H9 (cell line): ENCODE measurements at regions not wholly inside any gene's neighbourhood (a gene's known extent, or its start where the extent isn't known, plus 50 kb on each side); places are given as distances from the start of the nearest gene placed in this dataset.

Experiments
- DNase-seq: peaks from one replicate; pipeline ENCODE4 v3.0.0-alpha.2; 2017
- H2AFZ ChIP-seq: one replicate; pipeline ENCODE4 v1.6.1; 2013; ENCODE audit warnings: mild to moderate bottlenecking, low read length, control low read depth, moderate library complexity
- H2AK5ac ChIP-seq: 2 replicates; pipeline ENCODE4 v1.6.1; 2013; ENCODE audit warnings: low read length, control low read depth, mixed read lengths; ENCODE audit not compliant: insufficient read length
- H2BK120ac ChIP-seq: one replicate; pipeline ENCODE4 v1.6.1; 2013; ENCODE audit warnings: low read depth, mild to moderate bottlenecking, low read length, control low read depth, inconsistent platforms; ENCODE audit not compliant: poor library complexity, severe bottlenecking
- H2BK12ac ChIP-seq: 2 replicates; pipeline ENCODE4 v1.6.1; 2013; ENCODE audit warnings: low read length, control low read depth, mixed read lengths, low read depth; ENCODE audit not compliant: insufficient read length
- H2BK15ac ChIP-seq: 2 replicates; pipeline ENCODE4 v1.6.1; 2013; ENCODE audit warnings: low read depth, low read length, control low read depth
- H2BK20ac ChIP-seq: one replicate; pipeline ENCODE4 v1.6.1; 2013; ENCODE audit warnings: low read depth, mild to moderate bottlenecking, low read length, control low read depth, inconsistent platforms; ENCODE audit not compliant: poor library complexity, severe bottlenecking
- H2BK5ac ChIP-seq: 2 replicates; pipeline ENCODE4 v1.6.1; 2013; ENCODE audit warnings: low read length, control low read depth, mixed read lengths; ENCODE audit not compliant: insufficient read length
- H3K14ac ChIP-seq: 2 replicates; pipeline ENCODE4 v1.6.1; 2013; ENCODE audit warnings: low read length, control low read depth; ENCODE audit not compliant: insufficient read depth
- H3K18ac ChIP-seq: 2 replicates; pipeline ENCODE4 v1.6.1; 2013; ENCODE audit warnings: low read depth, mild to moderate bottlenecking, mixed read lengths, low read length, control low read depth; ENCODE audit not compliant: insufficient read length
- H3K23ac ChIP-seq: 2 replicates; pipeline ENCODE4 v1.6.1; 2013; ENCODE audit warnings: low read length, control low read depth, mixed read lengths, low read depth; ENCODE audit not compliant: insufficient read length
- H3K23me2 ChIP-seq: 2 replicates; pipeline ENCODE4 v1.6.1; 2013; ENCODE audit warnings: low read depth, mild to moderate bottlenecking, mixed read lengths, low read length, control low read depth; ENCODE audit not compliant: insufficient read length, poor library complexity, severe bottlenecking
- H3K27ac ChIP-seq: 2 replicates; pipeline ENCODE4 v1.5.1; 2013; ENCODE audit warnings: low read length, control low read depth, mixed read lengths, low read depth; ENCODE audit not compliant: insufficient read length
- H3K27me3 ChIP-seq: 2 replicates; pipeline ENCODE4 v1.6.1; 2013; ENCODE audit warnings: low read length, control low read depth, inconsistent platforms; ENCODE audit not compliant: insufficient read depth
- H3K4ac ChIP-seq: 2 replicates; pipeline ENCODE4 v1.6.1; 2013; ENCODE audit warnings: low read depth, mild to moderate bottlenecking, control low read depth, inconsistent platforms, low read length, moderate library complexity
- H3K4me1 ChIP-seq: 2 replicates; pipeline ENCODE4 v1.6.1; 2013; ENCODE audit warnings: low read length, control low read depth, inconsistent platforms; ENCODE audit not compliant: insufficient read depth
- H3K4me2 ChIP-seq: 2 replicates; pipeline ENCODE4 v1.6.1; 2013; ENCODE audit warnings: low read length, control low read depth, mixed read lengths; ENCODE audit not compliant: insufficient read length, insufficient read depth
- H3K56ac ChIP-seq: 2 replicates; pipeline ENCODE4 v1.6.1; 2013; ENCODE audit warnings: low read depth, mild to moderate bottlenecking, mixed read lengths, low read length, control low read depth; ENCODE audit not compliant: insufficient read length
- H3K79me1 ChIP-seq: 2 replicates; pipeline ENCODE4 v1.6.1; 2013; ENCODE audit warnings: low read depth, mild to moderate bottlenecking, moderate library complexity, low read length, control low read depth, inconsistent platforms; ENCODE audit not compliant: insufficient read depth, poor library complexity, severe bottlenecking
- H3K79me2 ChIP-seq: 2 replicates; pipeline ENCODE4 v1.6.1; 2013; ENCODE audit warnings: low read length, control low read depth, inconsistent platforms; ENCODE audit not compliant: insufficient read depth
- H3K9ac ChIP-seq: 2 replicates; pipeline ENCODE4 v1.6.1; 2013; ENCODE audit warnings: low read length, control low read depth, mixed read lengths; ENCODE audit not compliant: insufficient read length; ENCODE audit errors: extremely low read depth
- H3K9me3 ChIP-seq: one replicate; pipeline ENCODE4 v1.6.1; 2013; ENCODE audit warnings: low read depth, low read length, inconsistent platforms; ENCODE audit not compliant: control insufficient read depth
- H3T11ph ChIP-seq: one replicate; pipeline ENCODE4 v1.6.1; 2013; ENCODE audit warnings: mild to moderate bottlenecking, low read length, control low read depth, inconsistent platforms
- H4K20me1 ChIP-seq: one replicate; pipeline ENCODE4 v1.6.1; 2013; ENCODE audit not compliant: control insufficient read depth, insufficient read length, insufficient read depth
- H4K5ac ChIP-seq: 2 replicates; pipeline ENCODE4 v1.6.1; 2013; ENCODE audit warnings: low read depth, mild to moderate bottlenecking, mixed read lengths, low read length, control low read depth; ENCODE audit not compliant: insufficient read length
- H4K8ac ChIP-seq: replicated peaks from 2 replicates; pipeline ENCODE4 v1.6.1; 2013; ENCODE audit warnings: low read length, control low read depth, mixed read lengths, low read depth; ENCODE audit not compliant: insufficient read length
- H4K91ac ChIP-seq: 2 replicates; pipeline ENCODE4 v1.6.1; 2013; ENCODE audit warnings: low read depth, mild to moderate bottlenecking, moderate library complexity, mixed read lengths, low read length, control low read depth; ENCODE audit not compliant: insufficient read length
- H3K27ac Mint-ChIP-seq, 3 experiments: 2 replicates in 2 of 3; 3 replicates in 1 of 3; pipeline ENCODE4 v1.8.0; 2020 to 2021; ENCODE audit warnings: mixed read lengths in 3 of 3, mild to moderate bottlenecking in 1 of 3, moderate library complexity in 1 of 3
- H3K27me3 Mint-ChIP-seq: 2 replicates; pipeline ENCODE4 v1.8.0; 2021; ENCODE audit warnings: low read depth, mild to moderate bottlenecking, moderate library complexity, mixed read lengths
- H3K36me3 Mint-ChIP-seq, 3 experiments: 2 replicates in 2 of 3; 3 replicates in 1 of 3; pipeline ENCODE4 v1.8.0; 2020 to 2021; ENCODE audit warnings: low read depth in 3 of 3, mixed read lengths in 3 of 3; ENCODE audit not compliant: insufficient read depth in 1 of 3
- H3K4me1 Mint-ChIP-seq, 2 experiments: 2 replicates each; pipeline ENCODE4 v1.8.0; 2020; ENCODE audit warnings: mixed read lengths in 2 of 2
- H3K4me3 Mint-ChIP-seq, 2 experiments: 2 replicates in 1 of 2; 3 replicates in 1 of 2; pipeline ENCODE4 v1.8.0; 2020 to 2021; ENCODE audit warnings: mild to moderate bottlenecking in 2 of 2, mixed read lengths in 2 of 2, moderate library complexity in 1 of 2
- H3K9me3 Mint-ChIP-seq, 2 experiments: 2 replicates in 1 of 2; 3 replicates in 1 of 2; pipeline ENCODE4 v1.8.0; 2020; ENCODE audit warnings: mild to moderate bottlenecking in 2 of 2, mixed read lengths in 2 of 2, moderate library complexity in 1 of 2
- WGBS: extraction: QIAGEN DNeasy Blood & Tissue Kit; methylation state at CpG from one replicate; pipeline ENCODE4 v1.1.7; 2013; ENCODE audit warnings: missing lambda C conversion rate, low lambda C conversion rate, mixed read lengths; ENCODE audit not compliant: insufficient read length; ENCODE audit errors: extremely low coverage; 5-methylcytosine and 5-hydroxymethylcytosine counted together
- TF ChIP-seq, protein P1 (sequence below): fragments of 200-600 bp; sonication (generic); conservative IDR thresholded peaks from 3 replicates; pipeline ENCODE4 v1.8.0; 2021; ENCODE audit warnings: antibody characterized with exemption, mild to moderate bottlenecking

DNA sequence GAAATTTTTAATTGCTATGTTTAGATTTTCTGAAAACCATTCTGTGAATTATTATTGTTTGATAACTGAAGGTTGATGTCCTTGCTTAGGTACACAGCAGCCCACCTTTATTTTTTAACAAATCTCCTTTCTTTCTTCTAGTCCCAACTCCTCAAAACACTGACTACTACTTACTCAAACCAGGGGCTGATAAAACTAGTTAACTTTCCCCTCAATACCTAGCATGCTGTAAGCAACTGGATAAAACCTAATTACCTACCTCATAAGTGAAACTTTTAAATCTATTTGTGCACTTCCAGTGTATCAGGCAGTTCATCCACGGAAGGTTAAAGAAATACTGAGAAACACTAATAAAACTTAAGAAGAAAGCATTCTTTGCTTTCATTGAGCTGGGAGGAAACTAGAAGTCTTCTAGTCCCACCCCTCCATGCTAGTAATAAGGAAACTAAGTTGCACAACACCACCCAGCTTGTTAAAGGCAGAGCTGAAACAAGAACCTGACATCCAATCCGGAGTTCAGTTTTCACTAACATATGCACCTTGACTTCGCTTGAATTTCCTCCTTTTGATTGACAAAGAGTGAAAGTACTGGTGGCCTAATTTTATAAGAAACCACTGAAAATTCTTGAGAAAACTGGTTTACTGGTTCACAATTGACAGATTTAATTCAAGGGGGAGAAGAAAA is 180.2 kb upstream of the TET2 start:
- H3K4me1 Mint-ChIP-seq: no peaks in the 10 kb centered on the region
- no peak overlapping the region for H3K9ac ChIP-seq
- H2BK120ac ChIP-seq: no peak overlapping the region
- H3K14ac ChIP-seq: no peak overlapping the region
- H3K18ac ChIP-seq: no peak overlapping the region
- H2BK20ac ChIP-seq: no peak overlapping the region
- H3K4me3 Mint-ChIP-seq: no peak overlapping the region
- H3K9me3 Mint-ChIP-seq: peaks cover 8 to 16% of the 10 kb centered on the region in 2 experiments; a peak in 4 of 5 replicates
- H3K27me3 ChIP-seq: no peaks in the 10 kb centered on the region
- no peak overlapping the region for H2BK15ac ChIP-seq
- H3K27ac ChIP-seq: no peak overlapping the region
- no peaks in the 10 kb centered on the region for H3K79me1 ChIP-seq
- no peak overlapping the region for H3K4ac ChIP-seq
- H3K23ac ChIP-seq: no peak overlapping the region
- H3K27me3 Mint-ChIP-seq: peaks cover 2% of the 10 kb centered on the region
- no peak overlapping the region for H4K8ac ChIP-seq
- H3T11ph ChIP-seq: no peak overlapping the region
- no peaks in the 10 kb centered on the region for H3K9me3 ChIP-seq
- H3K4me2 ChIP-seq: no peak overlapping the region
- H2AFZ ChIP-seq: no peak overlapping the region
- H3K56ac ChIP-seq: no peak overlapping the region
- peaks cover 0 to 7% (median 0%) of the 10 kb centered on the region in 3 experiments; a peak in 2 of 7 replicates for H3K36me3 Mint-ChIP-seq
- no peak overlapping the region for H4K5ac ChIP-seq
- no peaks in the 10 kb centered on the region for H4K20me1 ChIP-seq
- TF ChIP-seq, protein P1, sequence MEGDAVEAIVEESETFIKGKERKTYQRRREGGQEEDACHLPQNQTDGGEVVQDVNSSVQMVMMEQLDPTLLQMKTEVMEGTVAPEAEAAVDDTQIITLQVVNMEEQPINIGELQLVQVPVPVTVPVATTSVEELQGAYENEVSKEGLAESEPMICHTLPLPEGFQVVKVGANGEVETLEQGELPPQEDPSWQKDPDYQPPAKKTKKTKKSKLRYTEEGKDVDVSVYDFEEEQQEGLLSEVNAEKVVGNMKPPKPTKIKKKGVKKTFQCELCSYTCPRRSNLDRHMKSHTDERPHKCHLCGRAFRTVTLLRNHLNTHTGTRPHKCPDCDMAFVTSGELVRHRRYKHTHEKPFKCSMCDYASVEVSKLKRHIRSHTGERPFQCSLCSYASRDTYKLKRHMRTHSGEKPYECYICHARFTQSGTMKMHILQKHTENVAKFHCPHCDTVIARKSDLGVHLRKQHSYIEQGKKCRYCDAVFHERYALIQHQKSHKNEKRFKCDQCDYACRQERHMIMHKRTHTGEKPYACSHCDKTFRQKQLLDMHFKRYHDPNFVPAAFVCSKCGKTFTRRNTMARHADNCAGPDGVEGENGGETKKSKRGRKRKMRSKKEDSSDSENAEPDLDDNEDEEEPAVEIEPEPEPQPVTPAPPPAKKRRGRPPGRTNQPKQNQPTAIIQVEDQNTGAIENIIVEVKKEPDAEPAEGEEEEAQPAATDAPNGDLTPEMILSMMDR: no peak
- no CpG with 5 or more reads among the region's 3 CpGs for WGBS
- H3K79me2 ChIP-seq: no peaks in the 10 kb centered on the region
- no peak overlapping the region for H3K27ac Mint-ChIP-seq
- H2AK5ac ChIP-seq: no peak overlapping the region
- H3K23me2 ChIP-seq: no peaks in the 10 kb centered on the region
- no peak overlapping the region for H4K91ac ChIP-seq
- no peak overlapping the region for H2BK5ac ChIP-seq
- no peak overlapping the region for H2BK12ac ChIP-seq
- no peaks in the 10 kb centered on the region for H3K4me1 ChIP-seq
- no peak for DNase-seq
